H1 (cell line): ENCODE measurements at regions not wholly inside any gene's neighbourhood (a gene's known extent, or its start where the extent isn't known, plus 50 kb on each side); places are given as distances from the start of the nearest gene placed in this dataset.

ENCODE experiments used
- CTCF ChIA-PET: fragments of 300-600 bp; sonication (Branson Sonifier 250); formaldehyde crosslinking; loops from one replicate; lab custom pipeline; 2021; ENCODE audit not compliant: partially characterized antibody; lab: Charles Lee
- POLR2A ChIA-PET: fragments of 300-600 bp; sonication (Branson Sonifier 250); formaldehyde crosslinking; loops from one replicate; lab custom pipeline; 2021; ENCODE audit warnings: inconsistent platforms; ENCODE audit not compliant: partially characterized antibody; lab: Charles Lee
- DNase-seq, 2 experiments: peaks; one replicate each; pipeline versions ENCODE4 v3.0.0 to v3.0.0-alpha.2; 2010 to 2022; ENCODE audit warnings: low spot score in 2 of 2, low read depth in 1 of 2, mixed read lengths in 1 of 2
- FAIRE-seq: peaks from 2 replicates; lab custom pipeline; 2011; peaks lifted over from hg19 to GRCh38; lab: Jason Lieb, UNC
- H2AFZ ChIP-seq: 2 replicates; pipeline ENCODE4 v1.8.1; 2012; ENCODE audit warnings: low read length, inconsistent platforms
- H2AK5ac ChIP-seq: 2 replicates; pipeline ENCODE4 v1.6.1; 2013; ENCODE audit warnings: low read depth, low read length
- H2BK120ac ChIP-seq: replicated peaks from 2 replicates; pipeline ENCODE3; 2013; ENCODE audit warnings: low read depth, low read length, inconsistent platforms
- H2BK12ac ChIP-seq: 2 replicates; pipeline ENCODE4 v1.6.1; 2013; ENCODE audit warnings: low read depth, low read length
- H2BK15ac ChIP-seq: 2 replicates; pipeline ENCODE4 v1.6.1; 2013; ENCODE audit warnings: low read length
- H2BK20ac ChIP-seq: 2 replicates; pipeline ENCODE4 v1.6.1; 2013; ENCODE audit warnings: low read length
- H2BK5ac ChIP-seq: 2 replicates; pipeline ENCODE4 v1.6.1; 2013; ENCODE audit warnings: low read depth, low read length
- H3K14ac ChIP-seq: 2 replicates; pipeline ENCODE4 v1.6.1; 2013; ENCODE audit warnings: inconsistent platforms; ENCODE audit not compliant: insufficient read length
- H3K18ac ChIP-seq: 2 replicates; pipeline ENCODE4 v1.6.1; 2013; ENCODE audit warnings: low read length; ENCODE audit errors: extremely low read depth
- H3K23ac ChIP-seq: 2 replicates; pipeline ENCODE4 v1.6.1; 2013; ENCODE audit warnings: inconsistent platforms; ENCODE audit not compliant: insufficient read length
- H3K23me2 ChIP-seq: 2 replicates; pipeline ENCODE4 v1.6.1; 2013; ENCODE audit warnings: low read depth, low read length
- H3K27ac ChIP-seq: 2 replicates; pipeline ENCODE4 v1.6.1; 2011; ENCODE audit warnings: low read depth, low read length, inconsistent platforms
- H3K27me3 ChIP-seq, 4 experiments: replicated peaks in 1 of 4; 1 replicate in 1 of 4; 2 replicates in 3 of 4; pipeline versions ENCODE4 v1.6.1 to v1.8.1; 2011 to 2013; ENCODE audit warnings: low read length in 3 of 4, mild to moderate bottlenecking in 3 of 4, inconsistent platforms in 2 of 4, mixed read lengths in 2 of 4, moderate library complexity in 1 of 4; ENCODE audit not compliant: control insufficient read depth in 3 of 4, insufficient read depth in 3 of 4; ENCODE audit errors: extremely low read depth in 1 of 4
- H3K36me3 ChIP-seq, 4 experiments: 2 replicates each; pipeline versions ENCODE4 v1.6.1 to v1.8.1; 2011 to 2013; ENCODE audit warnings: mild to moderate bottlenecking in 4 of 4, low read length in 3 of 4, moderate library complexity in 2 of 4, control low read depth in 1 of 4, inconsistent platforms in 1 of 4; ENCODE audit not compliant: insufficient read depth in 4 of 4, control insufficient read depth in 2 of 4
- H3K4ac ChIP-seq: replicated peaks from 2 replicates; pipeline ENCODE3; 2013; ENCODE audit warnings: low read length, low read depth, mixed read lengths, inconsistent platforms; ENCODE audit not compliant: insufficient read length
- H3K4me1 ChIP-seq, 4 experiments: replicated peaks in 1 of 4; 1 replicate in 1 of 4; 2 replicates in 3 of 4; pipeline versions ENCODE4 v1.6.1 to v1.8.1; 2011 to 2013; ENCODE audit warnings: low read length in 3 of 4, inconsistent platforms in 2 of 4, mixed read lengths in 1 of 4; ENCODE audit not compliant: insufficient read depth in 4 of 4, control insufficient read depth in 3 of 4
- H3K4me2 ChIP-seq, 2 experiments: 2 replicates each; pipeline versions ENCODE4 v1.6.1 to v1.8.1; 2011 to 2013; ENCODE audit warnings: low read depth in 2 of 2, low read length in 2 of 2, control low read depth in 1 of 2, inconsistent platforms in 1 of 2, mild to moderate bottlenecking in 1 of 2; ENCODE audit not compliant: insufficient read depth in 1 of 2
- H3K4me3 ChIP-seq, 4 experiments: fragments of 200-600, 300-600 bp in 1 of 4; sonication (generic), shearing (Covaris generic), sonication (Bioruptor Twin) in 1 of 4; 2 replicates each; pipeline versions ENCODE4 v1.5.1 to v1.8.1; 2011 to 2016; ENCODE audit warnings: low read length in 4 of 4, low read depth in 3 of 4, control low read depth in 2 of 4, inconsistent platforms in 2 of 4, mild to moderate bottlenecking in 2 of 4, mixed read lengths in 1 of 4, moderate library complexity in 1 of 4; ENCODE audit not compliant: insufficient read depth in 2 of 4; ENCODE audit errors: extremely low read depth in 1 of 4
- H3K56ac ChIP-seq: replicated peaks from 2 replicates; pipeline ENCODE3; 2013; ENCODE audit warnings: low read depth, mild to moderate bottlenecking, mixed read lengths, low read length, inconsistent platforms; ENCODE audit not compliant: insufficient read length
- H3K79me1 ChIP-seq: 2 replicates; pipeline ENCODE4 v1.6.1; 2013; ENCODE audit warnings: low read depth, low read length, control low read depth
- H3K79me2 ChIP-seq, 2 experiments: 2 replicates each; pipeline versions ENCODE4 v1.6.1 to v1.8.1; 2012 to 2013; ENCODE audit warnings: low read length in 2 of 2, mild to moderate bottlenecking in 2 of 2, inconsistent platforms in 1 of 2; ENCODE audit not compliant: insufficient read depth in 2 of 2, control insufficient read depth in 1 of 2
- H3K9ac ChIP-seq, 4 experiments: replicated peaks in 1 of 4; 1 replicate in 1 of 4; 2 replicates in 3 of 4; pipeline versions ENCODE4 v1.6.1 to v1.8.1; 2011 to 2013; ENCODE audit warnings: low read depth in 3 of 4, low read length in 3 of 4, control low read depth in 2 of 4, mild to moderate bottlenecking in 2 of 4, moderate library complexity in 2 of 4, inconsistent platforms in 1 of 4; ENCODE audit errors: extremely low read depth in 1 of 4
- H3K9me3 ChIP-seq, 2 experiments: 2 replicates each; pipeline versions ENCODE4 v1.6.1 to v1.8.1; 2012 to 2013; ENCODE audit warnings: mild to moderate bottlenecking in 2 of 2, moderate library complexity in 2 of 2, control low read depth in 1 of 2, inconsistent platforms in 1 of 2, low read depth in 1 of 2, low read length in 1 of 2, mixed read lengths in 1 of 2; ENCODE audit not compliant: insufficient read depth in 2 of 2
- H4K20me1 ChIP-seq, 2 experiments: replicated peaks in 1 of 2; 2 replicates each; pipeline versions ENCODE3 to v1.8.1; 2011 to 2013; ENCODE audit warnings: inconsistent platforms in 2 of 2, low read length in 2 of 2, mild to moderate bottlenecking in 1 of 2; ENCODE audit not compliant: insufficient read depth in 2 of 2, control insufficient read depth in 1 of 2
- H4K5ac ChIP-seq: 2 replicates; pipeline ENCODE4 v1.6.1; 2013; ENCODE audit warnings: low read length, low read depth, mixed read lengths, inconsistent platforms; ENCODE audit not compliant: insufficient read length
- H4K8ac ChIP-seq: 2 replicates; pipeline ENCODE4 v1.8.0; 2013; ENCODE audit warnings: mild to moderate bottlenecking, moderate library complexity, low read length, inconsistent platforms; ENCODE audit not compliant: insufficient read depth; ENCODE audit errors: extremely low read depth
- H4K91ac ChIP-seq: replicated peaks from 2 replicates; pipeline ENCODE3; 2013; ENCODE audit warnings: low read length, mixed read lengths, inconsistent platforms; ENCODE audit not compliant: insufficient read length
- BCL11A ChIP-seq, 2 experiments: IDR thresholded peaks; one replicate each; pipeline ENCODE4 v1.6.1; 2011; ENCODE audit warnings: low read depth in 2 of 2, low read length in 2 of 2, mild to moderate bottlenecking in 2 of 2
- BRCA1 ChIP-seq: IDR thresholded peaks from 2 replicates; pipeline ENCODE4 v1.6.1; 2012; ENCODE audit warnings: low read depth, low read length, improper control_type of control experiment
- CEBPB ChIP-seq: IDR thresholded peaks from 2 replicates; pipeline ENCODE4 v1.6.1; 2012; ENCODE audit warnings: low read depth, low read length
- FOSL1 ChIP-seq: IDR thresholded peaks from 2 replicates; pipeline ENCODE4 v1.6.1; 2011; ENCODE audit warnings: mild to moderate bottlenecking, low read depth, low read length, moderate library complexity; ENCODE audit not compliant: insufficient read depth
- KDM4A ChIP-seq: IDR thresholded peaks from one replicate; pipeline ENCODE4 v1.7.1; 2012; ENCODE audit warnings: low read depth, mild to moderate bottlenecking, moderate library complexity, low read length, inconsistent platforms; ENCODE audit not compliant: severe bottlenecking
- KDM5A ChIP-seq: fragments of 200-600 bp; IDR thresholded peaks from 2 replicates; pipeline ENCODE4 v1.7.1; 2012; ENCODE audit warnings: mild to moderate bottlenecking, low read length, inconsistent platforms, mixed read lengths
- POU5F1 ChIP-seq: IDR thresholded peaks from 2 replicates; pipeline ENCODE4 v1.6.1; 2011; ENCODE audit warnings: low read depth, mild to moderate bottlenecking, low read length, moderate library complexity
- RBBP5 ChIP-seq: IDR thresholded peaks from 2 replicates; pipeline ENCODE4 v1.7.1; 2012; ENCODE audit warnings: low read depth, mild to moderate bottlenecking, inconsistent platforms, low read length, moderate library complexity, borderline replicate concordance
- RXRA ChIP-seq: IDR thresholded peaks from 2 replicates; pipeline ENCODE4 v1.6.1; 2011; ENCODE audit warnings: low read depth, mild to moderate bottlenecking, low read length, moderate library complexity; ENCODE audit not compliant: insufficient read depth
- TAF1 ChIP-seq: IDR thresholded peaks from 2 replicates; pipeline ENCODE4 v1.6.1; 2011; ENCODE audit warnings: mild to moderate bottlenecking, low read depth, low read length
- ZNF274 ChIP-seq: IDR thresholded peaks from 2 replicates; pipeline ENCODE4 v1.7.0; 2012; ENCODE audit warnings: low read length, borderline replicate concordance; ENCODE audit errors: extremely low read depth
- WGBS, 2 experiments: shearing (Covaris generic) in 1 of 2; methylation state at CpG; one replicate each; pipeline versions ENCODE4 v1.1.6 to v1.1.7; 2013 to 2015; ENCODE audit warnings: low lambda C conversion rate in 2 of 2, mixed read lengths in 2 of 2, inconsistent platforms in 1 of 2, low coverage in 1 of 2, missing lambda C conversion rate in 1 of 2; ENCODE audit not compliant: insufficient replicate concordance in 2 of 2, insufficient coverage in 1 of 2, insufficient read length in 1 of 2; ENCODE audit errors: extremely low coverage in 1 of 2, missing lambda C conversion rate in 1 of 2; 5-methylcytosine and 5-hydroxymethylcytosine counted together
- TF ChIP-seq, protein P1 (sequence below): IDR thresholded peaks from 2 replicates; pipeline ENCODE4 v1.6.1; 2012; ENCODE audit warnings: inconsistent platforms
- TF ChIP-seq, protein P2 (sequence below), 3 experiments: IDR thresholded peaks; 1 replicate in 2 of 3; 2 replicates in 1 of 3; pipeline versions ENCODE4 v1.5.1 to v1.6.1; 2011; ENCODE audit warnings: low read length in 3 of 3, mild to moderate bottlenecking in 3 of 3, inconsistent platforms in 2 of 3, low read depth in 1 of 3, moderate library complexity in 1 of 3; ENCODE audit not compliant: insufficient read depth in 1 of 3; ENCODE audit errors: control extremely low read depth in 1 of 3

DNA sequence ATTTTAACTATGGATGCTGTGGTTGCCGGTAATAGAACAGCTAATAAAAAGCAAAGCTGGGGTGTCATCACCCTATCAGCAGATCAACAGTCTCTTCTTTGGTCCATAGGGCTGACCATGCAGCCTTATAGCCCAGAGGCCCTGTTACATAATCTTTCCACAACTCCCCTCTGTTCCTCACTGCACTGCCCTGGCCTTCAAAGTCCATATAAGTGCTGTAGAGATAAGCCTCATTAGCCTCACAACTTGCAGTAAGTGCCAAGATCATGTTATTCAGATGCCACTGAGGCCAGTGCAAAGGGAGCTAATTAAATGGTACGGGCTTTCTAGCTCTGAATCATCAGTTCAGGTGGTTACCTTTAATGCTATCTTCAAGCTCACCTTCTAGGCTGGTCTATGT lies 89.7 kb upstream of the CXCR4 start:
- no peak for DNase-seq
- H2AFZ ChIP-seq = no peak overlapping the region
- H3K79me1 ChIP-seq = no peaks in the 10 kb centered on the region
- no peak overlapping the region for H2BK15ac ChIP-seq
- H2BK5ac ChIP-seq = no peak overlapping the region
- H4K8ac ChIP-seq = no peak overlapping the region
- ChIA-PET CTCF (interaction anchor here (0.6 to 1.2 kb wide), 4 partner anchors 112 to 176 kb away, joined by 3 to 4 read pairs (median 3); no protein-coding TSS in a partner anchor), POLR2A (no interaction called here)
- H3K36me3 ChIP-seq = no peaks in the 10 kb centered on the region
- no peak overlapping the region for H3K9ac ChIP-seq
- H2BK120ac ChIP-seq = no peak overlapping the region
- H3K79me2 ChIP-seq = no peaks in the 10 kb centered on the region
- 97% methylated on average over 2 of the region's 2 CpGs; no CpG with 5 or more reads in 1 of the 2 experiments for WGBS, 2 experiments
- no peak overlapping the region for H2BK20ac ChIP-seq
- H2AK5ac ChIP-seq = no peak overlapping the region
- no peak overlapping the region for H3K4me2 ChIP-seq
- H3K23ac ChIP-seq = no peak overlapping the region
- TF ChIP-seq ZNF274 (no peak), KDM5A (no peak), BCL11A (IDR thresholded peaks at IDR 0.05; ENCODE audit: low read depth in 2 of 2, low read length in 2 of 2) (no peak), BRCA1 (no peak), TAF1 (no peak), RBBP5 (no peak), CEBPB (no peak), POU5F1 (no peak), FOSL1 (no peak), KDM4A (no peak), RXRA (no peak)
- TF ChIP-seq, protein P1, sequence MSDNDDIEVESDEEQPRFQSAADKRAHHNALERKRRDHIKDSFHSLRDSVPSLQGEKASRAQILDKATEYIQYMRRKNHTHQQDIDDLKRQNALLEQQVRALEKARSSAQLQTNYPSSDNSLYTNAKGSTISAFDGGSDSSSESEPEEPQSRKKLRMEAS = no peak
- TF ChIP-seq, protein P2, sequence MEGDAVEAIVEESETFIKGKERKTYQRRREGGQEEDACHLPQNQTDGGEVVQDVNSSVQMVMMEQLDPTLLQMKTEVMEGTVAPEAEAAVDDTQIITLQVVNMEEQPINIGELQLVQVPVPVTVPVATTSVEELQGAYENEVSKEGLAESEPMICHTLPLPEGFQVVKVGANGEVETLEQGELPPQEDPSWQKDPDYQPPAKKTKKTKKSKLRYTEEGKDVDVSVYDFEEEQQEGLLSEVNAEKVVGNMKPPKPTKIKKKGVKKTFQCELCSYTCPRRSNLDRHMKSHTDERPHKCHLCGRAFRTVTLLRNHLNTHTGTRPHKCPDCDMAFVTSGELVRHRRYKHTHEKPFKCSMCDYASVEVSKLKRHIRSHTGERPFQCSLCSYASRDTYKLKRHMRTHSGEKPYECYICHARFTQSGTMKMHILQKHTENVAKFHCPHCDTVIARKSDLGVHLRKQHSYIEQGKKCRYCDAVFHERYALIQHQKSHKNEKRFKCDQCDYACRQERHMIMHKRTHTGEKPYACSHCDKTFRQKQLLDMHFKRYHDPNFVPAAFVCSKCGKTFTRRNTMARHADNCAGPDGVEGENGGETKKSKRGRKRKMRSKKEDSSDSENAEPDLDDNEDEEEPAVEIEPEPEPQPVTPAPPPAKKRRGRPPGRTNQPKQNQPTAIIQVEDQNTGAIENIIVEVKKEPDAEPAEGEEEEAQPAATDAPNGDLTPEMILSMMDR (IDR thresholded peaks at IDR 0.05; ENCODE audit: control extremely low read depth in 1 of 3, insufficient read depth in 1 of 3, low read depth in 1 of 3, low read length in 3 of 3) = no peak
- no peaks in the 10 kb centered on the region for H3K27me3 ChIP-seq
- no peaks in the 10 kb centered on the region for H4K20me1 ChIP-seq
- H2BK12ac ChIP-seq = no peak overlapping the region
- no peak overlapping the region for H4K91ac ChIP-seq
- no peak overlapping the region for H3K14ac ChIP-seq
- no peak overlapping the region for H3K56ac ChIP-seq
- no peak overlapping the region for H3K18ac ChIP-seq
- no peak overlapping the region for H3K27ac ChIP-seq
- H3K4ac ChIP-seq = no peak overlapping the region
- no peak for FAIRE-seq
- H3K4me3 ChIP-seq = no peak overlapping the region
- no peaks in the 10 kb centered on the region for H3K23me2 ChIP-seq
- H4K5ac ChIP-seq = no peak overlapping the region
- no peaks in the 10 kb centered on the region for H3K4me1 ChIP-seq
- no peaks in the 10 kb centered on the region for H3K9me3 ChIP-seq
